Trophoblast cell (in vitro differentiated cells and primary cell): ENCODE measurements at regions not wholly inside any gene's neighbourhood (a gene's known extent, or its start where the extent isn't known, plus 50 kb on each side); places are given as distances from the start of the nearest gene placed in this dataset.

Experiments
- DNase-seq, 2 donors: peaks; one replicate each; pipeline ENCODE4 v3.0.0-alpha.2; 2016
- H2AFZ ChIP-seq: 2 replicates; pipeline ENCODE4 v1.6.1; 2013; ENCODE audit warnings: low read length, moderate library complexity, mild to moderate bottlenecking; ENCODE audit not compliant: insufficient read depth, poor library complexity
- H2AK5ac ChIP-seq: 2 replicates; pipeline ENCODE4 v1.6.1; 2013; ENCODE audit warnings: mild to moderate bottlenecking, low read length
- H2BK120ac ChIP-seq: 2 replicates; pipeline ENCODE4 v1.6.1; 2013; ENCODE audit warnings: low read length, mild to moderate bottlenecking, moderate library complexity; ENCODE audit not compliant: insufficient read depth, poor library complexity
- H2BK12ac ChIP-seq: 2 replicates; pipeline ENCODE4 v1.6.1; 2013; ENCODE audit warnings: mild to moderate bottlenecking, low read length, moderate library complexity
- H2BK5ac ChIP-seq: 2 replicates; pipeline ENCODE4 v1.6.1; 2013; ENCODE audit warnings: low read length, low read depth, moderate library complexity, mild to moderate bottlenecking; ENCODE audit not compliant: poor library complexity
- H3K14ac ChIP-seq: 2 replicates; pipeline ENCODE4 v1.6.1; 2013; ENCODE audit warnings: mild to moderate bottlenecking, low read length
- H3K18ac ChIP-seq: 2 replicates; pipeline ENCODE4 v1.6.1; 2013; ENCODE audit warnings: mild to moderate bottlenecking, low read length
- H3K23ac ChIP-seq: 2 replicates; pipeline ENCODE4 v1.6.1; 2013; ENCODE audit warnings: low read length
- H3K27ac ChIP-seq: 2 replicates; pipeline ENCODE4 v1.5.1; 2013; ENCODE audit warnings: low read depth, mild to moderate bottlenecking, inconsistent platforms, low read length, moderate library complexity
- H3K27me3 ChIP-seq: 2 replicates; pipeline ENCODE4 v1.6.1; 2013; ENCODE audit warnings: inconsistent platforms, mild to moderate bottlenecking, low read length, moderate library complexity; ENCODE audit not compliant: insufficient read depth
- H3K36me3 ChIP-seq, 2 experiments: 1 replicate in 1 of 2; 2 replicates in 1 of 2; pipeline ENCODE4 v1.6.1; 2013; ENCODE audit warnings: low read length in 2 of 2, mild to moderate bottlenecking in 2 of 2, moderate library complexity in 1 of 2; ENCODE audit not compliant: insufficient read depth in 2 of 2, control insufficient read depth in 1 of 2
- H3K4ac ChIP-seq: 2 replicates; pipeline ENCODE4 v1.6.1; 2013; ENCODE audit warnings: low read depth, mild to moderate bottlenecking, low read length, moderate library complexity
- H3K4me1 ChIP-seq, 2 experiments: 1 replicate in 1 of 2; 2 replicates in 1 of 2; pipeline ENCODE4 v1.6.1; 2013; ENCODE audit warnings: low read length in 2 of 2, mild to moderate bottlenecking in 2 of 2, moderate library complexity in 1 of 2; ENCODE audit not compliant: insufficient read depth in 2 of 2, control insufficient read depth in 1 of 2
- H3K4me2 ChIP-seq: 2 replicates; pipeline ENCODE4 v1.6.1; 2013; ENCODE audit warnings: inconsistent platforms, mild to moderate bottlenecking, low read length, moderate library complexity
- H3K4me3 ChIP-seq: 2 replicates; pipeline ENCODE4 v1.5.1; 2013; ENCODE audit warnings: mild to moderate bottlenecking, low read depth, low read length, inconsistent platforms
- H3K79me1 ChIP-seq: one replicate; pipeline ENCODE4 v1.6.1; 2013; ENCODE audit warnings: low read length
- H3K79me2 ChIP-seq: 2 replicates; pipeline ENCODE4 v1.6.1; 2013; ENCODE audit warnings: low read length, mild to moderate bottlenecking; ENCODE audit not compliant: control insufficient read depth, insufficient read depth, poor library complexity
- H3K9ac ChIP-seq: 2 replicates; pipeline ENCODE4 v1.6.1; 2013; ENCODE audit warnings: mild to moderate bottlenecking, low read length
- H3K9me3 ChIP-seq: 2 replicates; pipeline ENCODE4 v1.6.1; 2013; ENCODE audit warnings: low read depth, mild to moderate bottlenecking, control low read depth, inconsistent platforms, low read length; ENCODE audit not compliant: insufficient read depth
- H4K12ac ChIP-seq: 2 replicates; pipeline ENCODE4 v1.6.1; 2013; ENCODE audit warnings: low read depth, mild to moderate bottlenecking, low read length, moderate library complexity
- H4K8ac ChIP-seq: 2 replicates; pipeline ENCODE4 v1.6.1; 2013; ENCODE audit warnings: low read depth, mild to moderate bottlenecking, low read length, moderate library complexity
- H4K91ac ChIP-seq: one replicate; pipeline ENCODE4 v1.6.1; 2013; ENCODE audit warnings: low read depth, mild to moderate bottlenecking, low read length, moderate library complexity
- WGBS: extraction: QIAGEN DNeasy Blood & Tissue Kit; methylation state at CpG from one replicate; pipeline ENCODE4 v1.1.7; 2013; ENCODE audit warnings: missing lambda C conversion rate; ENCODE audit not compliant: insufficient read length, insufficient coverage; ENCODE audit errors: extremely low coverage; 5-methylcytosine and 5-hydroxymethylcytosine counted together

GRCh38 chr7:16933296-16934279, 51.8 kb upstream of the AGR3 start:
- H3K36me3 ChIP-seq, result no peaks in the 10 kb centered on the region
- H3K79me2 ChIP-seq, result no peaks in the 10 kb centered on the region
- no peak overlapping the region for H3K14ac ChIP-seq
- no peak overlapping the region for H4K91ac ChIP-seq
- no peak overlapping the region for H4K8ac ChIP-seq
- no peak overlapping the region for H2BK12ac ChIP-seq
- H3K4ac ChIP-seq, result no peak overlapping the region
- no peak overlapping the region for H3K27ac ChIP-seq
- no peak overlapping the region for H2BK5ac ChIP-seq
- peaks cover 3 to 4% of the 10 kb centered on the region in 2 experiments for H3K4me1 ChIP-seq
- H3K27me3 ChIP-seq, result no peaks in the 10 kb centered on the region
- H2AK5ac ChIP-seq, result no peak overlapping the region
- H3K4me3 ChIP-seq, result no peak overlapping the region
- DNase-seq, result no peak
- H3K18ac ChIP-seq, result no peak overlapping the region
- H3K9me3 ChIP-seq, result peaks cover 2% of the 10 kb centered on the region
- H2AFZ ChIP-seq, result no peak overlapping the region
- no peak overlapping the region for H3K4me2 ChIP-seq
- no peaks in the 10 kb centered on the region for H3K79me1 ChIP-seq
- H3K9ac ChIP-seq, result no peak overlapping the region
- H3K23ac ChIP-seq, result no peak overlapping the region
- H2BK120ac ChIP-seq, result no peak overlapping the region
- H4K12ac ChIP-seq, result no peak overlapping the region
- no CpG with 5 or more reads among the region's 5 CpGs for WGBS

GRCh38 chr7:16934722-16935340, 53.0 kb upstream of the AGR3 start:
- Histone ChIP-seq H3K4me2 (no peak overlapping the region), H3K4me1 (peaks cover 3 to 7% of the 10 kb centered on the region in 2 experiments), H3K18ac (no peak overlapping the region), H4K91ac (no peak overlapping the region), H3K9ac (no peak overlapping the region), H3K79me1 (no peaks in the 10 kb centered on the region), H4K8ac (peak overlapping the region; percentile 0), H2BK5ac (no peak overlapping the region), H2BK12ac (no peak overlapping the region), H3K14ac (no peak overlapping the region), H3K27ac (no peak overlapping the region), H3K23ac (no peak overlapping the region), H3K79me2 (no peaks in the 10 kb centered on the region), H2AK5ac (no peak overlapping the region), H2BK120ac (no peak overlapping the region), H4K12ac (no peak overlapping the region), H3K27me3 (no peaks in the 10 kb centered on the region), H2AFZ (no peak overlapping the region), H3K4me3 (no peak overlapping the region), H3K4ac (no peak overlapping the region), H3K36me3 (no peaks in the 10 kb centered on the region), H3K9me3 (peaks cover 2% of the 10 kb centered on the region)
- WGBS, result no CpG with 5 or more reads among the region's 6 CpGs
- no peak for DNase-seq

- Histone ChIP-seq H3K79me1 (peaks cover 2% of the 10 kb centered on the region), H3K79me2 (no peaks in the 10 kb centered on the region), H3K4me1 (peaks cover 6 to 9% of the 10 kb centered on the region in 2 experiments), H3K4me2 (no peak overlapping the region), H2AFZ (no peak overlapping the region), H3K14ac (no peak overlapping the region), H4K8ac (no peak overlapping the region), H3K4me3 (no peak overlapping the region), H3K18ac (no peak overlapping the region), H3K36me3 (no peaks in the 10 kb centered on the region), H3K4ac (no peak overlapping the region), H2BK120ac (no peak overlapping the region), H2AK5ac (no peak overlapping the region), H3K9me3 (peaks cover 2% of the 10 kb centered on the region), H3K27ac (no peak overlapping the region), H4K91ac (no peak overlapping the region), H4K12ac (no peak overlapping the region), H2BK5ac (no peak overlapping the region), H3K9ac (no peak overlapping the region), H2BK12ac (no peak overlapping the region), H3K23ac (no peak overlapping the region), H3K27me3 (no peaks in the 10 kb centered on the region)
- no peak for DNase-seq
- WGBS, result no CpG with 5 or more reads among the region's 1 CpG
These were observed 53.6 kb upstream of the AGR3 start for GRCh38 chr7:16935341-16935735.

- no CpG with 5 or more reads among the region's 4 CpGs for whole genome bisulfite sequencing
- Histone ChIP-seq H3K4ac (no peak overlapping the region), H4K12ac (no peak overlapping the region), H3K9ac (no peak overlapping the region), H3K27me3 (no peaks in the 10 kb centered on the region), H3K4me3 (no peak overlapping the region), H3K9me3 (peaks cover 2% of the 10 kb centered on the region), H3K27ac (no peak overlapping the region), H3K14ac (no peak overlapping the region), H2AFZ (no peak overlapping the region), H3K18ac (no peak overlapping the region), H4K91ac (no peak overlapping the region), H3K79me1 (peaks cover 2% of the 10 kb centered on the region), H3K4me1 (peaks cover 6 to 9% of the 10 kb centered on the region in 2 experiments), H3K36me3 (no peaks in the 10 kb centered on the region), H2AK5ac (no peak overlapping the region), H4K8ac (no peak overlapping the region), H3K79me2 (no peaks in the 10 kb centered on the region), H3K23ac (no peak overlapping the region), H3K4me2 (no peak overlapping the region), H2BK5ac (no peak overlapping the region), H2BK12ac (no peak overlapping the region), H2BK120ac (no peak overlapping the region)
- no peak for DNase-seq
These were observed 55.0 kb upstream of the AGR3 start for GRCh38 chr7:16936626-16937422.
